GM12878 (cell line): ENCODE measurements at regions not wholly inside any gene's neighbourhood (a gene's known extent, or its start where the extent isn't known, plus 50 kb on each side); places are given as distances from the start of the nearest gene placed in this dataset.

Source experiments
- ATAC-seq: fragments of 200-7000 bp; cut with Tn5 transposase; 3 replicates; pipeline ENCODE4 v1.9.1; 2020; ENCODE audit warnings: mild to moderate bottlenecking, moderate library complexity
- BruUV-seq: library from RNA; stranded (reverse); fragments of 400-500 nt; replicated peaks from 2 replicates; lab custom pipeline; 2021; lab: Mats Ljungman, UMichigan
- CTCF ChIA-PET: fragments of 300-600 bp; sonication (Branson Sonifier 250); formaldehyde crosslinking; extraction: SDS; loops from one replicate; lab custom pipeline; 2021; ENCODE audit warnings: inconsistent platforms; lab: Yijun Ruan, JAX
- POLR2A ChIA-PET: fragments of 350-600 bp; formaldehyde crosslinking; extraction: SDS; loops from one replicate; lab custom pipeline; 2021; ENCODE audit warnings: inconsistent platforms; lab: Charles Lee
- RAD21 ChIA-PET: fragments of 300-600 bp; sonication (Branson Sonifier 250); formaldehyde crosslinking; loops from one replicate; lab custom pipeline; 2023; ENCODE audit warnings: antibody characterized with exemption; ENCODE audit not compliant: unreplicated experiment; lab: Charles Lee
- SMC1A ChIA-PET: fragments of 300-600 bp; sonication (Branson Sonifier 250); formaldehyde crosslinking; loops from one replicate; lab custom pipeline; 2023; ENCODE audit not compliant: unreplicated experiment, uncharacterized antibody; lab: Charles Lee
- DNase-seq: peaks from one replicate; pipeline ENCODE4 v3.0.0-alpha.2; 2011; ENCODE audit warnings: low read depth, low spot score
- FAIRE-seq: peaks from 3 replicates; lab custom pipeline; 2011; peaks lifted over from hg19 to GRCh38; lab: Jason Lieb, UNC
- H2AFZ ChIP-seq: 2 replicates; pipeline ENCODE4 v1.6.0; 2011; ENCODE audit warnings: low read depth, low read length, control low read depth; ENCODE audit not compliant: control insufficient read depth
- H3K27ac ChIP-seq: 2 replicates; pipeline ENCODE4 v1.5.1; 2011; ENCODE audit warnings: control low read depth; ENCODE audit not compliant: control insufficient read depth, insufficient read depth
- H3K27me3 ChIP-seq, 2 experiments: replicated peaks in 1 of 2; 2 replicates each; pipeline versions ENCODE4 v1.6.0 to v1.6.1; 2011; ENCODE audit warnings: low read length in 1 of 2; ENCODE audit not compliant: control insufficient read depth in 2 of 2, insufficient read depth in 2 of 2
- H3K36me3 ChIP-seq, 2 experiments: 2 replicates each; pipeline ENCODE4 v1.5.1; 2011; ENCODE audit warnings: low read length in 1 of 2; ENCODE audit not compliant: control insufficient read depth in 2 of 2, insufficient read depth in 2 of 2
- H3K4me1 ChIP-seq: 2 replicates; pipeline ENCODE4 v1.6.1; 2011; ENCODE audit warnings: mild to moderate bottlenecking, low read length, moderate library complexity, mixed read lengths; ENCODE audit not compliant: control insufficient read depth, insufficient read depth
- H3K4me2 ChIP-seq: 2 replicates; pipeline ENCODE4 v1.6.0; 2011; ENCODE audit warnings: control low read depth; ENCODE audit not compliant: control insufficient read depth, insufficient read depth
- H3K4me3 ChIP-seq: fragments of 200-600 bp; sonication (generic); 2 replicates; pipeline ENCODE4 v1.5.1; 2016
- H3K79me2 ChIP-seq: 2 replicates; pipeline ENCODE4 v1.6.0; 2011; ENCODE audit warnings: low read length; ENCODE audit not compliant: control insufficient read depth, insufficient read depth
- H3K9ac ChIP-seq: 2 replicates; pipeline ENCODE4 v1.8.0; 2011; ENCODE audit warnings: low read length, control low read depth, mixed read lengths; ENCODE audit not compliant: control insufficient read depth, insufficient read depth
- H3K9me3 ChIP-seq: replicated peaks from 3 replicates; pipeline ENCODE4 v1.5.1; 2011; ENCODE audit warnings: mild to moderate bottlenecking, low read length; ENCODE audit not compliant: control insufficient read depth, insufficient read depth
- H4K20me1 ChIP-seq: 2 replicates; pipeline ENCODE4 v1.6.0; 2011; ENCODE audit not compliant: control insufficient read depth, insufficient read depth
- CBX5 ChIP-seq: sonication (generic); IDR thresholded peaks from 2 replicates; pipeline ENCODE4 v1.6.1; 2016; ENCODE audit warnings: low read depth, moderate library complexity, mild to moderate bottlenecking, inconsistent platforms
- NR2C2 ChIP-seq: IDR thresholded peaks from 2 replicates; pipeline ENCODE4 v1.6.1; 2011; ENCODE audit warnings: borderline replicate concordance, low read depth; ENCODE audit not compliant: control insufficient read depth, insufficient read length
- NR2F1 ChIP-seq: fragments of 450-650 bp; conservative IDR thresholded peaks from 2 replicates; pipeline ENCODE4 v1.6.1; 2017; ENCODE audit warnings: mild to moderate bottlenecking
- SRF ChIP-seq, 2 experiments: IDR thresholded peaks; 2 replicates each; pipeline ENCODE4 v1.6.1; 2011; ENCODE audit warnings: low read depth in 2 of 2, low read length in 2 of 2, mild to moderate bottlenecking in 1 of 2, moderate library complexity in 1 of 2
- TBL1XR1 ChIP-seq: IDR thresholded peaks from 2 replicates; pipeline ENCODE4 v1.6.1; 2012; ENCODE audit warnings: low read depth, low read length, improper control_type of control experiment
- WGBS: methylation state at CpG from one replicate; pipeline ENCODE4 v1.1.6; 2016; ENCODE audit warnings: low lambda C conversion rate; ENCODE audit not compliant: insufficient replicate concordance, insufficient coverage; ENCODE audit errors: missing lambda C conversion rate; 5-methylcytosine and 5-hydroxymethylcytosine counted together
- in situ Hi-C: fragments of 300-500 bp; cut with MboI; formaldehyde crosslinking; loops from 9 replicates; pipeline ENCODE4 v1.14.3; 2018; ENCODE audit warnings: mixed read lengths
- intact Hi-C: fragments of 100-400 bp; cut with micrococcal nuclease; formaldehyde crosslinking; loops from one replicate; pipeline ENCODE4 v1.14.2; 2022; ENCODE audit not compliant: unreplicated experiment
- TF ChIP-seq, protein P1 (sequence below): fragments of 150-350 bp; IDR thresholded peaks from 2 replicates; pipeline ENCODE4 v1.6.1; 2016; ENCODE audit warnings: low read depth, low read length

DNA sequence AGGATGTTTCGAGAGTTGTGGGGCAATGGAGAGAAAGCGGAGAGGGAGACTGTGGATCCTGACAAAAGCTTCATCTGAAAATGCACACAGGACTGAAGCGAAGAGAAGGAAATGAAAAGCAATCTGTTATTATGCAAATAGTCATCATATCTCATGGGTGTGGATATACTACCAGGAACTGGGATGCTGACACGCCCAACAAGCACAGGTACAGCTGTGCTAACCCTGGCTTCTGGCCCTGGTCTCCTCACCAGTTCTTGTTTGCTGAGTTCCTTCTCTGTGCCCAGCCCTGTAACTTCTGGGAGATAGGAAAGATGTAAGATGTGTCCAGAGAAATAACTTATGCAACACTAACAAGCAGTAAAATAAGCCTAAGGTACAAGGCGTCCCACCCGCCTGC is 358.8 kb downstream of the CMPK2 start:
- ChIA-PET RAD21 (no interaction called here), POLR2A (no interaction called here), SMC1A (no interaction called here), CTCF (no interaction called here)
- Histone ChIP-seq H3K27ac (no peak overlapping the region), H4K20me1 (no peaks in the 10 kb centered on the region), H3K4me1 (no peaks in the 10 kb centered on the region), H3K27me3 (no peaks in the 10 kb centered on the region), H3K4me3 (no peak overlapping the region), H3K4me2 (no peak overlapping the region), H3K9ac (no peak overlapping the region), H3K36me3 (no peaks in the 10 kb centered on the region), H3K79me2 (no peaks in the 10 kb centered on the region), H2AFZ (no peak overlapping the region), H3K9me3 (no peaks in the 10 kb centered on the region; the same call in 2 of the 3 replicates)
- no peak for DNase-seq
- no peak for ATAC-seq
- FAIRE-seq: no peak
- BruUV-seq: no TSS peak
- 15% methylated on average over 6 of the region's 6 CpGs for WGBS
- in situ Hi-C loops: no loop called here
- no peak for TF ChIP-seq TBL1XR1
- TF ChIP-seq, protein P1, sequence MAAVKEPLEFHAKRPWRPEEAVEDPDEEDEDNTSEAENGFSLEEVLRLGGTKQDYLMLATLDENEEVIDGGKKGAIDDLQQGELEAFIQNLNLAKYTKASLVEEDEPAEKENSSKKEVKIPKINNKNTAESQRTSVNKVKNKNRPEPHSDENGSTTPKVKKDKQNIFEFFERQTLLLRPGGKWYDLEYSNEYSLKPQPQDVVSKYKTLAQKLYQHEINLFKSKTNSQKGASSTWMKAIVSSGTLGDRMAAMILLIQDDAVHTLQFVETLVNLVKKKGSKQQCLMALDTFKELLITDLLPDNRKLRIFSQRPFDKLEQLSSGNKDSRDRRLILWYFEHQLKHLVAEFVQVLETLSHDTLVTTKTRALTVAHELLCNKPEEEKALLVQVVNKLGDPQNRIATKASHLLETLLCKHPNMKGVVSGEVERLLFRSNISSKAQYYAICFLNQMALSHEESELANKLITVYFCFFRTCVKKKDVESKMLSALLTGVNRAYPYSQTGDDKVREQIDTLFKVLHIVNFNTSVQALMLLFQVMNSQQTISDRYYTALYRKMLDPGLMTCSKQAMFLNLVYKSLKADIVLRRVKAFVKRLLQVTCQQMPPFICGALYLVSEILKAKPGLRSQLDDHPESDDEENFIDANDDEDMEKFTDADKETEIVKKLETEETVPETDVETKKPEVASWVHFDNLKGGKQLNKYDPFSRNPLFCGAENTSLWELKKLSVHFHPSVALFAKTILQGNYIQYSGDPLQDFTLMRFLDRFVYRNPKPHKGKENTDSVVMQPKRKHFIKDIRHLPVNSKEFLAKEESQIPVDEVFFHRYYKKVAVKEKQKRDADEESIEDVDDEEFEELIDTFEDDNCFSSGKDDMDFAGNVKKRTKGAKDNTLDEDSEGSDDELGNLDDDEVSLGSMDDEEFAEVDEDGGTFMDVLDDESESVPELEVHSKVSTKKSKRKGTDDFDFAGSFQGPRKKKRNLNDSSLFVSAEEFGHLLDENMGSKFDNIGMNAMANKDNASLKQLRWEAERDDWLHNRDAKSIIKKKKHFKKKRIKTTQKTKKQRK: no peak
- no peak for TF ChIP-seq NR2C2
- TF ChIP-seq CBX5: no peak
- no peak for TF ChIP-seq NR2F1
- no peak for TF ChIP-seq SRF (IDR thresholded peaks at IDR 0.05; ENCODE audit: low read depth in 2 of 2, low read length in 2 of 2)
- intact Hi-C loops: no loop called here
